K562 (cell line): ENCODE measurements at regions not wholly inside any gene's neighbourhood (a gene's known extent, or its start where the extent isn't known, plus 50 kb on each side); places are given as distances from the start of the nearest gene placed in this dataset.

Source experiments
- BRCA1 ChIP-seq, 2 experiments: fragments of 450-650 bp in 1 of 2; sonication (generic) in 1 of 2; formaldehyde crosslinking in 1 of 2; IDR thresholded peaks; 2 replicates each; pipeline versions ENCODE4 v1.5.0 to v1.6.1; 2017 to 2020; ENCODE audit warnings: mild to moderate bottlenecking in 1 of 2, missing genetic modification reagents in 1 of 2
- CHD2 ChIP-seq: IDR thresholded peaks from 2 replicates; pipeline ENCODE4 v1.6.1; 2011; ENCODE audit warnings: low read depth, low read length
- EZH2 ChIP-seq: IDR thresholded peaks from 2 replicates; pipeline ENCODE4 v1.6.1; 2012; ENCODE audit warnings: low read depth, mild to moderate bottlenecking, inconsistent platforms, low read length, borderline replicate concordance
- HDAC6 ChIP-seq: IDR thresholded peaks from 2 replicates; pipeline ENCODE4 v1.6.1; 2012; ENCODE audit warnings: low read depth, mild to moderate bottlenecking, control low read depth, inconsistent platforms, low read length, moderate library complexity
- HSF4 ChIP-seq: fragments of 250-450 bp; sonication (Bioruptor Pico); IDR thresholded peaks from 2 replicates; pipeline ENCODE4 v2.1.2; 2022; ENCODE audit warnings: mild to moderate bottlenecking, moderate library complexity, borderline replicate concordance
- MLLT1 ChIP-seq, 2 experiments: fragments of 450-650 bp; IDR thresholded peaks; 2 replicates each; pipeline ENCODE4 v1.6.1; 2016
- NFYB ChIP-seq: IDR thresholded peaks from 2 replicates; pipeline ENCODE4 v1.6.1; 2011; ENCODE audit warnings: mild to moderate bottlenecking, moderate library complexity; ENCODE audit not compliant: insufficient read length; ENCODE audit errors: extremely low read depth
- SIX5 ChIP-seq, 2 experiments: IDR thresholded peaks; 2 replicates each; pipeline ENCODE4 v1.6.1; 2011; ENCODE audit warnings: low read length in 2 of 2, borderline replicate concordance in 1 of 2, low read depth in 1 of 2, mild to moderate bottlenecking in 1 of 2, moderate library complexity in 1 of 2; ENCODE audit not compliant: insufficient read depth in 1 of 2

- TF ChIP-seq EZH2 (no peak), SIX5 (IDR thresholded peaks at IDR 0.05; ENCODE audit: borderline replicate concordance in 1 of 2, insufficient read depth in 1 of 2, low read depth in 1 of 2, low read length in 2 of 2) (no peak), HDAC6 (no peak), CHD2 (no peak), MLLT1 (IDR thresholded peaks at IDR 0.05) (no peak), NFYB (no peak), BRCA1 (IDR thresholded peaks at IDR 0.05) (no peak), BRCA1 (CRISPR knock-in tag; IDR thresholded peaks at IDR 0.05) (no peak), HSF4 (CRISPR knock-in tag) (no peak)
These were observed 917.9 kb downstream of the OLFM4 start for GRCh38 chr13:53946500-53946899.
